PC-3 (cell line): ENCODE measurements at regions not wholly inside any gene's neighbourhood (a gene's known extent, or its start where the extent isn't known, plus 50 kb on each side); places are given as distances from the start of the nearest gene placed in this dataset.

Experiments
- ATAC-seq: fragments of 200-7000 bp; cut with Tn5 transposase; 2 replicates; pipeline ENCODE4 v1.9.1; 2020; ENCODE audit warnings: mild to moderate bottlenecking, moderate library complexity
- BruUV-seq: library from RNA; stranded (reverse); fragments of 400-500 nt; replicated peaks from 2 replicates; lab custom pipeline; 2021; lab: Mats Ljungman, UMichigan
- CTCF ChIA-PET: fragments of 300-600 bp; sonication (Branson Sonifier 250); formaldehyde crosslinking; loops from one replicate; lab custom pipeline; 2022; ENCODE audit warnings: antibody characterized with exemption; lab: Charles Lee
- POLR2A ChIA-PET: fragments of 300-600 bp; sonication (Branson Sonifier 250); formaldehyde crosslinking; loops from one replicate; lab custom pipeline; 2022; ENCODE audit warnings: antibody characterized with exemption; ENCODE audit not compliant: unreplicated experiment; lab: Charles Lee
- DNase-seq: peaks from one replicate; pipeline ENCODE4 v3.0.0-alpha.2; 2015
- H2AFZ ChIP-seq: fragments of 300-600 bp; sonication (generic); 2 replicates; pipeline ENCODE4 v1.6.0; 2016; ENCODE audit warnings: antibody characterized with exemption, low read length
- H3F3A ChIP-seq: fragments of 300-600 bp; sonication (generic); one replicate; pipeline ENCODE4 v1.6.0; 2017; ENCODE audit warnings: antibody characterized with exemption, low read length, control low read depth, mild to moderate bottlenecking; ENCODE audit not compliant: unreplicated experiment
- H3K27ac ChIP-seq: fragments of 300-600 bp; sonication (generic); 2 replicates; pipeline ENCODE4 v1.5.1; 2016; ENCODE audit warnings: mild to moderate bottlenecking, low read length
- H3K27me3 ChIP-seq: fragments of 300-600 bp; sonication (generic); 2 replicates; pipeline ENCODE4 v1.6.1; 2016; ENCODE audit warnings: low read length, mixed read lengths
- H3K36me3 ChIP-seq: fragments of 300-600 bp; sonication (generic); 2 replicates; pipeline ENCODE4 v1.6.1; 2016; ENCODE audit warnings: low read depth, mixed run types, low read length, mixed read lengths
- H3K4me1 ChIP-seq: fragments of 300-600 bp; sonication (generic); 2 replicates; pipeline ENCODE4 v1.5.1; 2016; ENCODE audit warnings: low read length; ENCODE audit not compliant: insufficient read depth
- H3K4me2 ChIP-seq: fragments of 300-600 bp; sonication (generic); 2 replicates; pipeline ENCODE4 v1.6.0; 2016; ENCODE audit warnings: low read length
- H3K4me3 ChIP-seq: fragments of 300-600 bp; sonication (generic); 2 replicates; pipeline ENCODE4 v1.5.1; 2016; ENCODE audit warnings: mild to moderate bottlenecking, low read length, mixed read lengths
- H3K79me2 ChIP-seq: fragments of 300-600 bp; sonication (generic); 2 replicates; pipeline ENCODE4 v1.6.1; 2017; ENCODE audit warnings: low read length, mixed read lengths
- H3K9ac ChIP-seq: fragments of 300-600 bp; sonication (generic); 2 replicates; pipeline ENCODE4 v1.6.0; 2016; ENCODE audit warnings: mild to moderate bottlenecking, low read length
- H3K9me2 ChIP-seq: fragments of 300-600 bp; sonication (generic); replicated peaks from 2 replicates; pipeline ENCODE4 v1.6.1; 2016; ENCODE audit warnings: mixed run types, low read length, mixed read lengths
- H3K9me3 ChIP-seq: fragments of 300-600 bp; sonication (generic); 2 replicates; pipeline ENCODE4 v1.6.1; 2016; ENCODE audit warnings: low read length, mixed read lengths
- H4K20me1 ChIP-seq: fragments of 300-600 bp; sonication (generic); 2 replicates; pipeline ENCODE4 v1.6.1; 2016; ENCODE audit warnings: low read length, mixed read lengths
- CTCF ChIP-seq: fragments of 300-600 bp; sonication (generic); conservative IDR thresholded peaks from 2 replicates; pipeline ENCODE4 v1.5.1; 2017; ENCODE audit warnings: antibody characterized with exemption, low read depth, mild to moderate bottlenecking, low read length
- EZH2 ChIP-seq: fragments of 300-600 bp; sonication (generic); IDR thresholded peaks from one replicate; pipeline ENCODE4 v1.6.1; 2017; ENCODE audit warnings: antibody characterized with exemption, mild to moderate bottlenecking, low read length; ENCODE audit not compliant: unreplicated experiment
- EZH2phosphoT487 ChIP-seq: fragments of 300-600 bp; sonication (generic); IDR thresholded peaks from 2 replicates; pipeline ENCODE4 v1.6.1; 2018; ENCODE audit warnings: mild to moderate bottlenecking, antibody characterized with exemption, low read length, borderline replicate concordance
- intact Hi-C: fragments of 100-400 bp; cut with micrococcal nuclease; formaldehyde crosslinking; loops from 2 replicates; pipeline ENCODE4 v1.9.0; 2023

- intact Hi-C loops: no loop called here
- ATAC-seq (no peak), DNase-seq (no peak)
- H3F3A ChIP-seq: no peaks in the 10 kb centered on the region
- H3K9me2 ChIP-seq: no peaks in the 10 kb centered on the region
- H3K79me2 ChIP-seq: no peaks in the 10 kb centered on the region
- no peaks in the 10 kb centered on the region for H4K20me1 ChIP-seq
- H2AFZ ChIP-seq: no peak overlapping the region
- no peak overlapping the region for H3K4me3 ChIP-seq
- no peaks in the 10 kb centered on the region for H3K36me3 ChIP-seq
- no peak overlapping the region for H3K27ac ChIP-seq
- CTCF ChIA-PET: no interaction called here
- H3K4me1 ChIP-seq: no peaks in the 10 kb centered on the region
- POLR2A ChIA-PET: no interaction called here
- TF ChIP-seq EZH2phosphoT487 (no peak), EZH2 (no peak), CTCF (no peak)
- H3K9ac ChIP-seq: no peak overlapping the region
- 0 out of 2 replicates have a peak, but pooled peaks cover 7% of the 10 kb centered on the region for H3K27me3 ChIP-seq
- H3K4me2 ChIP-seq: no peak overlapping the region
- no TSS peak for BruUV-seq
- no peaks in the 10 kb centered on the region for H3K9me3 ChIP-seq
Observed at GRCh38 chr12:4147031-4147481, 126.5 kb upstream of the CCND2 start.

- DNase-seq (no peak), ATAC-seq (no peak)
- H4K20me1 ChIP-seq: no peaks in the 10 kb centered on the region
- TF ChIP-seq EZH2phosphoT487: no peak
- no peak for TF ChIP-seq EZH2
- no peak for TF ChIP-seq CTCF
- no peaks in the 10 kb centered on the region for H3F3A ChIP-seq
- H3K9me3 ChIP-seq: no peaks in the 10 kb centered on the region
- H3K9me2 ChIP-seq: no peaks in the 10 kb centered on the region
- no TSS peak for BruUV-seq
- no peak overlapping the region for H3K4me2 ChIP-seq
- H3K4me1 ChIP-seq: no peaks in the 10 kb centered on the region
- POLR2A ChIA-PET: no interaction called here
- no peak overlapping the region for H3K9ac ChIP-seq
- H3K27ac ChIP-seq: no peak overlapping the region
- no peaks in the 10 kb centered on the region for H3K36me3 ChIP-seq
- intact Hi-C loops: no loop called here
- no peak overlapping the region for H2AFZ ChIP-seq
- CTCF ChIA-PET: no interaction called here
- H3K27me3 ChIP-seq: 0 out of 2 replicates have a peak, but pooled peaks cover 7% of the 10 kb centered on the region
- no peaks in the 10 kb centered on the region for H3K79me2 ChIP-seq
- no peak overlapping the region for H3K4me3 ChIP-seq
Observed at GRCh38 chr12:4145990-4146859, 127.3 kb upstream of the CCND2 start.

- H3K9me3 ChIP-seq: no peaks in the 10 kb centered on the region
- no peaks in the 10 kb centered on the region for H4K20me1 ChIP-seq
- DNase-seq (no peak), ATAC-seq (no peak)
- H3K27me3 ChIP-seq: 0 out of 2 replicates have a peak, but pooled peaks cover 7% of the 10 kb centered on the region
- CTCF ChIA-PET: no interaction called here
- no peaks in the 10 kb centered on the region for H3K4me1 ChIP-seq
- H3K4me2 ChIP-seq: no peak overlapping the region
- H3F3A ChIP-seq: no peaks in the 10 kb centered on the region
- intact Hi-C loops: no loop called here
- BruUV-seq: no TSS peak
- TF ChIP-seq EZH2phosphoT487: no peak
- no peak for TF ChIP-seq CTCF
- no peak for TF ChIP-seq EZH2
- no peaks in the 10 kb centered on the region for H3K79me2 ChIP-seq
- no peak overlapping the region for H3K9ac ChIP-seq
- H3K4me3 ChIP-seq: no peak overlapping the region
- H3K27ac ChIP-seq: no peak overlapping the region
- H3K36me3 ChIP-seq: no peaks in the 10 kb centered on the region
- H3K9me2 ChIP-seq: no peaks in the 10 kb centered on the region
- H2AFZ ChIP-seq: no peak overlapping the region
- POLR2A ChIA-PET: no interaction called here
Observed at GRCh38 chr12:4144676-4145075, 128.9 kb upstream of the CCND2 start.
